ENCODE measurements at regions not wholly inside any gene's neighbourhood (a gene's known extent, or its start where the extent isn't known, plus 50 kb on each side); places are given as distances from the start of the nearest gene placed in this dataset.

- no peak for TF ChIP-seq CTCF (conservative IDR thresholded peaks at IDR 0.05; ENCODE audit: low read length)
- TF ChIP-seq EZH2phosphoT487 (IDR thresholded peaks at IDR 0.05; ENCODE audit: borderline replicate concordance): no peak
Observed at GRCh38 chr3:153634683-153635082, 472.7 kb downstream of the RAP2B start.
